MCF 10A (cell line): ENCODE measurements at regions not wholly inside any gene's neighbourhood (a gene's known extent, or its start where the extent isn't known, plus 50 kb on each side); places are given as distances from the start of the nearest gene placed in this dataset.

Experiments used
- BruUV-seq: library from RNA; stranded (reverse); fragments of 400-500 nt; replicated peaks from 2 replicates; lab custom pipeline; 2021; lab: Mats Ljungman, UMichigan
- CTCF ChIA-PET: fragments of 300-600 bp; sonication (Branson Sonifier 250); formaldehyde crosslinking; extraction: SDS; loops from one replicate; lab custom pipeline; 2021; ENCODE audit warnings: antibody characterized with exemption, inconsistent platforms; lab: Yijun Ruan, JAX
- POLR2A ChIA-PET: fragments of 300-600, 350-650 bp; sonication (Branson Sonifier 250); formaldehyde crosslinking; extraction: SDS; loops from one replicate; lab custom pipeline; 2020; ENCODE audit warnings: antibody characterized with exemption, inconsistent platforms; lab: Yijun Ruan, JAX
- DNase-seq: peaks from one replicate; pipeline ENCODE4 v3.0.0-alpha.2; 2018; ENCODE audit not compliant: unreplicated experiment
- H3K27ac Mint-ChIP-seq: one replicate; pipeline ENCODE4 v1.8.0; 2022; ENCODE audit warnings: mild to moderate bottlenecking, low read depth, mixed read lengths; ENCODE audit not compliant: unreplicated experiment
- H3K27me3 Mint-ChIP-seq: one replicate; pipeline ENCODE4 v1.8.0; 2022; ENCODE audit warnings: mixed read lengths; ENCODE audit not compliant: insufficient read depth, unreplicated experiment
- H3K36me3 Mint-ChIP-seq: one replicate; pipeline ENCODE4 v1.8.0; 2022; ENCODE audit warnings: mild to moderate bottlenecking, moderate library complexity, mixed read lengths; ENCODE audit not compliant: insufficient read depth, unreplicated experiment
- H3K4me1 Mint-ChIP-seq: one replicate; pipeline ENCODE4 v1.8.0; 2022; ENCODE audit warnings: mixed read lengths; ENCODE audit not compliant: insufficient read depth, unreplicated experiment
- H3K4me3 Mint-ChIP-seq: one replicate; pipeline ENCODE4 v1.8.0; 2022; ENCODE audit warnings: mild to moderate bottlenecking, moderate library complexity, mixed read lengths; ENCODE audit not compliant: unreplicated experiment
- H3K9me3 Mint-ChIP-seq: one replicate; pipeline ENCODE4 v1.8.0; 2022; ENCODE audit warnings: mixed read lengths; ENCODE audit not compliant: unreplicated experiment
- CTCF ChIP-seq: fragments of 200-600 bp; IDR thresholded peaks from one replicate; pipeline ENCODE4 v1.8.0; 2022; ENCODE audit warnings: antibody characterized with exemption, mild to moderate bottlenecking; ENCODE audit not compliant: unreplicated experiment
- intact Hi-C: fragments of 100-400 bp; cut with micrococcal nuclease; formaldehyde crosslinking; loops from 2 replicates; pipeline ENCODE4 v1.14.1; 2022

GRCh38 chr4:14711259-14711658 is 291.0 kb upstream of the CPEB2 start:
- CTCF ChIA-PET, result interaction anchor here (0.7 kb wide), 1 partner anchor 967 kb away, joined by 3 read pairs; no protein-coding TSS in a partner anchor
- no peak overlapping the region for H3K4me3 Mint-ChIP-seq
- H3K27me3 Mint-ChIP-seq, result no peaks in the 10 kb centered on the region

DNA sequence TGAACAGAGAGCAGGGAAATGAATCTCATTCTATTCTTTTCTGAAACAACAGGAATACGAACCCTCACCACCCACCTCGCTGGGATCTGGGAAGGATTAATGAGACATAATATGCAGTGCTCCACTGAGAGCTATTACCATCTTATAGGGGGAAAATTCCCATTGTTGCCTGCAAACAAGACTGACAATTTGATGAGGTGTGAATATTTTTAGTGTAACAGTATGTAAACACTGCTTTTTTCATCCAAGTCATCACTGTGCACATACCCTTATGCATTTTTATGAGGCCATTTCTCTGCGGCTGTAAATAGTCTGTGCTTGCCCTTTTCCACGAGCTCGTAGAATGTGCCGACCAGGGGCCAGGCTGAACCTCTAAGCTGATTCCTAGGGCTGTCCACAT is 285.6 kb upstream of the CPEB2 start:
- CTCF ChIA-PET, result interaction anchor here (0.7 kb wide), 1 partner anchor 248 kb away, joined by 3 read pairs; no protein-coding TSS in a partner anchor
- Mint-ChIP-seq H3K27ac (no peak overlapping the region), H3K4me1 (no peaks in the 10 kb centered on the region), H3K4me3 (no peak overlapping the region), H3K27me3 (no peaks in the 10 kb centered on the region), H3K36me3 (no peaks in the 10 kb centered on the region), H3K9me3 (peaks cover 12% of the 10 kb centered on the region)
- no TSS peak for BruUV-seq
- TF ChIP-seq CTCF, result no peak
- no peak for DNase-seq
- intact Hi-C loops, result no loop called here
- POLR2A ChIA-PET, result no interaction called here

More at GRCh38 chr4:14711259-14711658, 291.0 kb upstream of the CPEB2 start:
- POLR2A ChIA-PET, result no interaction called here
- intact Hi-C loops, result no loop called here
- no peak overlapping the region for H3K27ac Mint-ChIP-seq
- H3K36me3 Mint-ChIP-seq, result no peaks in the 10 kb centered on the region
- no peaks in the 10 kb centered on the region for H3K4me1 Mint-ChIP-seq
- no peak for TF ChIP-seq CTCF
- no peaks in the 10 kb centered on the region for H3K9me3 Mint-ChIP-seq
- no peak for DNase-seq
- BruUV-seq, result no TSS peak

GRCh38 chr4:14719053-14719452 is 283.2 kb upstream of the CPEB2 start:
- Mint-ChIP-seq H3K36me3 (no peaks in the 10 kb centered on the region), H3K9me3 (peaks cover 12% of the 10 kb centered on the region), H3K27me3 (no peaks in the 10 kb centered on the region), H3K4me1 (no peaks in the 10 kb centered on the region), H3K4me3 (no peak overlapping the region), H3K27ac (peak overlapping the region; percentile 62)
- POLR2A ChIA-PET, result no interaction called here
- CTCF ChIA-PET, result interaction anchor here (0.6 kb wide), 1 partner anchor 1064 kb away, joined by 3 read pairs; no protein-coding TSS in a partner anchor
- DNase-seq, result peak; percentile 27
- intact Hi-C loops, result no loop called here
- BruUV-seq, result no TSS peak
- no peak for TF ChIP-seq CTCF

- CTCF ChIA-PET, result interaction anchor here (0.6 kb wide), 1 partner anchor 558 kb away, joined by 3 read pairs; no protein-coding TSS in a partner anchor
- Mint-ChIP-seq H3K4me3 (peak overlapping the region; percentile 34), H3K27ac (peak overlapping the region; percentile 95), H3K36me3 (no peaks in the 10 kb centered on the region), H3K9me3 (peaks cover 2% of the 10 kb centered on the region), H3K27me3 (no peaks in the 10 kb centered on the region), H3K4me1 (peaks cover 16% of the 10 kb centered on the region)
- TF ChIP-seq CTCF, result no peak
- no TSS peak for BruUV-seq
- POLR2A ChIA-PET, result interaction anchor here (0.7 kb wide), 2 partner anchors 11 to 75 kb away, joined by 3 to 5 read pairs; no protein-coding TSS in a partner anchor
- intact Hi-C loops, result loop anchor here (2.0 kb wide), 1 partner anchor 1070 kb away; no protein-coding TSS in a partner anchor
- peak; percentile 52 for DNase-seq
These were observed 275.8 kb upstream of the CPEB2 start for GRCh38 chr4:14726441-14726840.
